ENCODE measurements at regions not wholly inside any gene's neighbourhood (a gene's known extent, or its start where the extent isn't known, plus 50 kb on each side); places are given as distances from the start of the nearest gene placed in this dataset.

DNA sequence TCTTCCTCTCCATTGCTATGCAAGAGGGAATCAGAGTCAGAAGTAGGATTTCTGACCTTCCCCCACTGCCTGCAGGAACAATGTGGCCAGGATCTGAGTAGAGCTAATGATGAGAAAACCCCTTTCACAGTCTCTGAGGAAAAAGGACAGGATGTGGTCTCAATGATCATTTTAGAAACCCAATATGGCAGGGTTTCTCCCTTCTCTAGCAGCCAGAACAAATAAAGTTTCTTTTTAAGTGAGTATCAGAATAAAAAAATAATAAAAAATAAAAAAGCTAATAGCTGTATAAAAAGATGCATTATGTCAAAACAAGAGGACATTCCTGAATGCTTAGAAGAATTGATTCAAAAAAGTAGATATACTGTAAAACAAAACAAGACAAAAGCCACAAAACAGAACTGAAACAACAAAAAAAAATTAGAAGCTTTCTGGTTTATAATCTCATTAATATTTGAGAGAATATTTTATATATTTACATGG is 1124.9 kb upstream of the ZEB2 start:
- DNase-seq = no peak

DNA sequence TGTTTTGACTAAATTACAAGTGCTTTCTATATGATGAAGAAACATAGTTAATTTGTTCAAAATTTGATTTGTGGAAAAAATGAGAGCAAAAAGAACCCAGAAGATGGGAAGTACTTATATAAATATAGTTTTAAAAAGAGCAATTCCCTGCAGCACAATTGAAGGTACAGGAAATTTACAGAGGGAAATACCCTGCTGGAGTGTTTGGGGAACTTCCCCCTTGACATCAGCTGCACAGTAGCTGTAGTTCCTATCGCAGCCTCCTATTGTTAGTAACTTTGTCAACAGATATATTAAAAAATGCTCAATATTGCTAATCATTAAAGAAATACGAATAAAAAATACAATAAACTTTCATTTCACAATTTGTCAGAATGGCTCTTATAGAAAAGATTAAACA is 1118.8 kb upstream of the ZEB2 start:
- DNase-seq = peak; percentile 20

DNA sequence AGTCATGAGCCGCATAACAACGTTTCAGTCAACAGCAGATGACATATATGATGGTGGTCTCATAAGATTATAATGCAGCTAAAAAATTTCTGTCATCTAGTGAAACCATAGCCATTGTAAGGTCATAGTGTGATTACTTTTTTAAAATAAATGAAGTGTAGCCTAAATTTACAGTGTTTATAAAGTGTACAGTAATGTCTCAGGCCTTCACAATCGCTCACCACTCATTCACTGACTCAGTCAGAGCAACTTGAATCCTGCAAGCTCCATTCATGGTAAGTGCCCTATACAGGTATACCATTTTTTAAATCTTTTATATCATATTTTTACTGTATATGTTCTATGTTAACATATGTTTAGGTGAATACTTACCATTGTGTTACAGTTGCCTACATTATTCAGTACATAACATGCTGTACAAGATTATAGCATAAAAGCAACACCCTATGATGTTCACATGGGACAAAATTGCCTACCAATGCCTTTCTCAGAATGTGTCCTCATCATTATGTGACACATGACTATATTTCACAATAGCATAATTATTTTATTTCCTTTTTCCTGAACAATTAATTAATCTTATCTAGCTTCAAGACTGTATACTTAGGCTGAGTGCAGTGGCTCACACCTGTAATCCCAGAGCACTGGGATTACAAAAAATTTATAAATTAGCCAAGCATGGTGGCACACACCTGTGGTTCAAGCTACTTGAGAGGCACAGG is 1115.9 kb upstream of the ZEB2 start:
- no peak for DNase-seq

DNA sequence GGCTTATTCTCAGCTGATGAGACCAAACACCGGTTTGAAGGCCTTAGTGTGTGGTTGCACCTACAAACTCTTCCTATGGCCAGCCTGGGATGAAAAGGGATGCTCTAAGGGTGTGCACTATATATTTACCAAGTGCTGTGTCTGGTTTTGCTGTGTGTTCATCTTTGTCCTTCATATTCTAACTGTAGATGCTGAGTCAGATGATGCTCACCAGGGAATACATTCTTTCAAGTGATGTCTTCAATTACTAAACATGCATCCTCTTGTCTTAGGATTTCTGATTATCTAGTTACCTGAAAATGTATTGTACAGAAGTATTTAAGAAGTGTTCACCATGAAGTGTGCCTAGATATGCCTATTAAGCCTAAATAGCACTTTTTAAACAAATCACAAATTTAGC is 1111.6 kb upstream of the ZEB2 start:
- DNase-seq = no peak

DNA sequence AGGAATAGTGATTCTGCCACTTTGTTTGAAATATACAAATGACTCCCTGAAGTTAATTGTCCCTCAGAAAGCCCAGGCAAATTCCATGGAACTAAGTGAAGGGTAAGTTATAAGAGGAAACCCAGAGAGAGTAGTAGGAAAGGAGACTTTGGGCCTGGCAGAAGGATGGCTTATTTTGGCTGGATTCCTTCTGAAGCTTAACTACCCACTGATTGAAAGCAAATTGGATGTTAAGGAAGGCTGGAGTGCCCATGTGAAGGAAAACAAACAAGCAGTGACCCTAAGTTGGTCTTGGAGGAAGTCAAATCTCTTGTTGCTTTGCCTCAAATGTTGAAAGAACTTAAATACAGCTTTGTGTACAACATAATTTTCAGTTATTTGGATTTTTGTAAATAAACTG is 1106.4 kb upstream of the ZEB2 start:
- no peak for DNase-seq

DNA sequence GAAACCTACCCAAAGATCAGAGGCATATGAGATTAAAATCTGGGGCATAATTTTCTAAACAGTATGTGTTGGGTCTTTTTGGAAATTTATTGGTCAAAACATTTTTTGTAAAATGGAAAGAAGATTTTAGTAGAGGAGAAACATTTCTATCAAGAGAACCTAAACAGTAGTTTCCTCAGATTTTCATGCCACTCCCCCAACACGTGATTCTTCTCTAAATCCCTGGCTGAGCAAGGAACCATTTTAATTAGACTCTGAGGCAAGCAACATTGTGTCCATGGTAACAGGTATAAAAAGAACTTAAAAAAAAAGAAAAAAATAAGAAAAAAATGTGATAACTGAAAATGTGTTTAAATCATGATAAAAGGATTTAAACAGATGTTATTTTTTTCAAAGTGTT is 1105.2 kb upstream of the ZEB2 start:
- no peak for DNase-seq

DNA sequence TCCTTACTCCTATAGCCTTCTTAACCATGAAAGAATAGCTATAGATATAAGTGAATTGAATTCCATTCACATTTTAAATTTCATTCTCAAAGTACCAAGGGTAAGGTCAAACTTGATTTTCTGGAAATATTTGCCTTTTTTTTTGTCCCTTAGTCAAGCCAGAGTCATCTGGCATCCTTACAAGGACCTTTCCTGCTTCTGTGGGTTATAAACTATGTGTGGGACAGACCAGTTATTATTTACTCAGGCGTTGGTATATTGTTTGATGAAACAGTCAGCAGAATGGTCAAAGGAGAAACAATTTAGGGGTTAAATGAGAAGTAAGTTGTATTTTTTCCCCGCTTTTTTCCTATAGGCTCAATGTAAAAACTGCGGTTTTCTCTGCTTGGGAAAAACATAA is 1103.2 kb upstream of the ZEB2 start:
- DNase-seq = no peak

DNA sequence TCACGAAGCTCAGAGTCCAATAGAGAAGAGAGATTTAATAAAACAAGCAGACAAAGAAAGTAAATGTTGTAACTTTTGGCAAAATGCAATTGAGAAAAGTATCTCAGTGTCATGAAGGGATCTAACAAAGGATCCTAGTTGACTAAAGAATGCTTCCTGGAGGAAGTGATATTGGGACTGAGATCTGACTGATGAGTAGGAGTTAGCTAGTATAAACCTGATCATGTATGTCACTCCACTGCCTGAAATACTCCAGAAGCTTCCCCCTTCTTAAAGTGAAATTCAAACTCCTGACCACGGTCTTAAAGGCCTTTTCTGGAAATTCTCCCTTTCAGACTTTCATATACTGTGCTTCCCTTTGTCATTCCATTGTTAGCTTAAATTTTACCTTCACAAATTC is 1102.4 kb upstream of the ZEB2 start:
- DNase-seq = no peak

DNA sequence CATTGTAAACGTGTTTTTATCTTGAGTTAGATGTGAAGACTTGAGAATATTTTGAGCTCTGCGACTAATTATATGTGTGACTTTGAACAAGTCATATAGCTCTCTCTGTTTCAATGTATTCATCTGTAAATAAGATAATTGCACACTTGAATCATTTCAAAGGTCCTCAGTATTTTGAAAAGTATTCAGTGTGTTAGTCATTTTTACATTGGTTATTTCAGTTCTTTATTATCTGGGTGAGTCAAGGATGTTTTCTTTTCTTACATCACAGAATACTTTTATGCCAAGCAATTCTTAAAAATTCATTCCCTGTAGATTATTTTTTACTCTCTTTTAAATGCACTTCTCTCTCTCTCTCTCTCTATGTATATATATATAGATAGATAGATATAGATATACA is 1098.0 kb upstream of the ZEB2 start:
- no peak for DNase-seq

DNA sequence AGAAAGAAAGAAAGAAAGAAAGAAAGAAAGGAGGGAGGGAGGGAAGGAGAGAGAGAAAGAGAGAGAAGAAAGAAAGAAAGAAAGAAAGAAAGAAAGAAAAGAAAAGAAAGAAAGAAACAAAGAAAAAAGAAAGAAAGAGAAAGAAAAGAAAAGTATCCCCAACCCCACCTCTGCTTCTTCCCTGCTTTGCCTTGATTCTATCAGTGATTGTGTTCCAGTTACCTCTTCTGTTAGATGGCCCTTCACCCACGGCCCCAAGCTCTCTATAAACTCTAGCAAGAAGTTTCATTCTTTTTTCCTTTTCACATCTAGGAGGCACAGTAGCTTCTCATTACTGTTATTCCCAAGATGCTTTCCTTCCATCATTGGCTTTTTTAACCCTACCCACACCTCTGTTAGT is 1097.5 kb upstream of the ZEB2 start:
- DNase-seq = no peak

DNA sequence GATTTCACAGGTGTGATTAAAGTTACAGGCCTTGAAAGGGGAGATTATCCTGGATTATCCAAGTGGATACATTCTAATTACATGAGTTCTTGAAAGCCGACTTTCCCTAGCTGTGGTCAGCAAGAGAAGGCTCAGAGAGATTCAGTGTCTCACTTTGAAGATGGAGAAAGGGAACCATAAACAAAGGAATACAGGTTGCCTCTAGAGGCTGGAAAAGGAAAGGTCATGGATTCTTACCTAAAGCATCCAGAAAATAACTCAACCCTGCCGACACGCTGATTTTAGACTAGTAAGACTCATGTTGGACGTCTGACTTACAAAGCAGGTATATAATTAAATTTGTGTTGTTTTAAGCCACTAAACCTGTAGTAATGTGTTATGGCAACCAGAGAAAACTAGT is 1095.7 kb upstream of the ZEB2 start:
- DNase-seq = no peak

DNA sequence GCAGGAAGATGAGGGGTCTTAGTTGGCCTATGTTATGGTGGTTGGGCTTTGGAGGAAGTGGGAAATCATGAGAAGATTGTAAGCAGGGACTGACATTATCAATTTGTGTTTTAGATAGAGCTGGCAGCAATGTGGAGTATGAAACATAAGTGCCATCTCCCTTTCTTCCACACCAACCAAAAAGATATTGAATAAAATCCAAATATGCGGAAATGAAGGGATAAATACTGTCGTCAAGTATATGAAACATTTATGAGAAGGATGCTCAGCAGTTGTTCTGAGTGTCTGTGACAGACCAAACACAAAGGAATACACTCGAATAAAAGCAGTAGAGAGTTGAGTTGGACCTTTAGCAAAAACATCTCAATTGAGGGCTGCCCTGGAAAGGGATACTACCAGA is 1090.0 kb upstream of the ZEB2 start:
- DNase-seq = no peak

DNA sequence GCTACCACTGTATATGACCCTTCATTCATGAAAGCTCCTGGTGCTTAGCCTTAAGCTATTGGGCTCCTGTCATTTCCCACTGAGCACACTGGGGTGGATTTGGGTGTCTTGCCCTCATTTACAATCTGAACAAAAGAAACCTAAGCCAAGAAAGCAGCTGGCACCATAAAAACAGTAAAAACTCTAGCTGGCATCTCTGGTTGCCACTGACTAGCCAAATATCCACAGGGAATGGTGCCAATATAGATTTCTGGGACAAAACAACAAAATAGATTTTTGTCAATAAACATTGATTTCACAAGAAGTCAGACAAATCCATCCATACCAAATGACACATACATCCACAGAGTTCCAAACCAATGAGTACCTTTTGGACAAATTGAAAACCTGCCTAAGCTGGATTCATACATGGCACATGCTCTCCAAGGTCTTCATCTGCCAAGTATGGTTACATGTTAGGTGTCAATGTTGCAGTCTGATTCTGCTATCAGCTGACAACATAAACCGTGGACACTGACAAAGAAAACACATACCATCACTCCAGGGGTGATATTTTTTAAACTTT is 1081.5 kb upstream of the ZEB2 start:
- DNase-seq = no peak

DNA sequence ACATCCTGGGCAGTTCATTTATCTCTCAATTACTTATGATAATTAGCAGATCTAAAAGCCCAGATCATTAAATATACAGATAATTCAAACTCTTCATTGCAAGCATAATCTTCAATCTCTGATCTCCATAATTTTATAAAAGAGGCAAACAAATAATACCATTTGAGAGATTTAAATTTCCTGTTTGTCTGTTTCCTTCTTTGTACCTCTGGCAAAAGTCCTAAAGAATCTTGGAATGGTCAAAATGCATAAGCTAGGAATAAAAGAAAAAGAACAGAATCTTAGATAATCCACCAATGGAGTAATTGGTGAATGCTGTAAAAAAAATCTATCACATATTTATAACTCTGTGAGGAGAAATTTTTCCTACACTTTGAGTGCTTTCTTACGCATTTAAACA is 1080.9 kb upstream of the ZEB2 start:
- no peak for DNase-seq

DNA sequence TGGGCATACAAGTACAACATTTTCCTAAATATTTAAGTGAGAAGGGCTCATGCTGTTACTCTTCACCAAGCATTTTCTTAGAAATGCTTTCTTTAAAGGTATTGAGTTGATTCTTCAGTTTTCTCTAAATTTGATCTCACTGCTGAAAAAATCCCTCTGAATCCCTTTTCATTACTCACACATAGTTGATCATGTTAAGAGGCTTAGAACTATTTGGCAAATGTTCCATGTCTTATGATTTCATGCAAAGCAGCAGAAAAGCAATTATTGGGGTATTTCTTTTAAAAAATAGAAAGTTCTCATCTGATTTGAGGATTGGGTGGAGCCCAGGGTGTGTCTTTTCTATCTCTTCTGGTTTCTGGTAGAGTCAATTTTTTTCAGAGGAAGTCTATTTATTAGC is 1079.8 kb upstream of the ZEB2 start:
- DNase-seq = no peak

DNA sequence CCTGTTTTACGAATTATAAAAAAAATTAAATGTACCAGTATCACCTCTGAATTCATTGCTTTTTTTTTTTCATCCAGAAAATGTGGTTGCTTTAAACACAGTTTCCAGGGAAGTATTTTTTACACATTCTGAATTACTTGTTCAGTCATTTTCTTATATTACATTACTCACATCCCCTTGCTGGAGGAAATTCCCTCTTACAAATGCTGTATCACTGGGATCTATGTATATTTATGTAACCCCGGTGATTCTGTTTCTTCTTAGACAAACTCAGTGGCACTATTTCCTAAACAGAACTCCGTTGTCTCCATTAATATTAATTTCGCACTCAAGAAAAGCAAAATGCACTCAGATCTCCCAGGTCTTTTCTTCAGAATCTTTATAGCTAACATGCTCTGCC is 1078.5 kb upstream of the ZEB2 start:
- no peak for DNase-seq

DNA sequence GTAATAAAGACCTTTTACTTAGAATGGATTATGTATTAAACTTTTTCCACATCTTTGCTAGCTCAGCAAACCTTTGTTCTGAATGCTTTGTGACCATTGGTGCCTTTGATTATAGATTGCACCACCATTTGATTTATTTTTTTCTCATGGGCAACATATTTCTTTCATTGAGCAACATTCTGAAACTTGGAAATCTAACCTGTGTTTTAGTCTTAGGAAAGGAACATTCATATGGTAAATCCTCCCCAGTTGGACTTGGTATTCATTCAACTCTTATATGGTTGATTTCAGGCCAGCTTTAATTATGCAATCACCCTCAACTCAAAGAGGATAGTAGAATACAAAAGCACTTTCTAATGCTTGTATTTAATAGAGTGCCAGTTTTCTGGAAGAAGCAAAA is 1077.9 kb upstream of the ZEB2 start:
- no peak for DNase-seq

DNA sequence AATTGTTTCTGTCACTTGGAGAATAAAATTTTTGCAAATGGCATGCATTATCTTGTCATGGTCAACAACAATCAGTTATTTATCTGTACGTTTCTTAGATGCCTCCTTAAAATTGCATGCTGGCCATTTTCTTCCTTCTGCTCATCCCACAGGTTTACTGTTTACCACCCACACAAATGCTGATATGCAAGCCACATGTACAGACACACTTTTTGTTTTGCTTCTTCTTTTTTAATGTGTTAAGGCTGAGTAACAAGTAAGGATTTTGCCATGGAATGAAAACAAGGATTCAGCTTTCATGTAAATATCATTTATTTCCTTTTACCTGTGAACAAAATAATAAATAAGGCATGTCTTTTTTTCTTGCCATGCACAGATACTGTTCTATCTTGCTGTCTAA is 1077.1 kb upstream of the ZEB2 start:
- no peak for DNase-seq

DNA sequence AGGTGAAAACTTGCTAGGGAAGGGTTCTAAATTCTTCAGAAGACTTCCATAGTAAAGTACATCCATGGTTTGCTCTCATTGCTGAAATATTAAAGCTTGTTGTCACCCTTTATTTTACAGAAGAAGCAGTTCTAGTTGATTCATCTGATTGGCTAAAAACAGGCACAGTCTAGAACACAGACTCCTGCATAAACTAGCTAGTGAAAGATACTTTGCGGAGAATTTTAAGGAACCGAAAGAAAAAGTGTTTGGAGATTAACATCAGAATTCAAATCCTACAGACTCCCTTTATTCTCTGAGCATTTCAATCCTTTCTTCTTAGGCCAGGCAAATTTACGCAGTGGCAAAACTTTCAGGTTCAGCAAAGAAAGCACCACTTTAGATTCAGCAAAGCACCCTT is 1076.5 kb upstream of the ZEB2 start:
- DNase-seq = no peak

DNA sequence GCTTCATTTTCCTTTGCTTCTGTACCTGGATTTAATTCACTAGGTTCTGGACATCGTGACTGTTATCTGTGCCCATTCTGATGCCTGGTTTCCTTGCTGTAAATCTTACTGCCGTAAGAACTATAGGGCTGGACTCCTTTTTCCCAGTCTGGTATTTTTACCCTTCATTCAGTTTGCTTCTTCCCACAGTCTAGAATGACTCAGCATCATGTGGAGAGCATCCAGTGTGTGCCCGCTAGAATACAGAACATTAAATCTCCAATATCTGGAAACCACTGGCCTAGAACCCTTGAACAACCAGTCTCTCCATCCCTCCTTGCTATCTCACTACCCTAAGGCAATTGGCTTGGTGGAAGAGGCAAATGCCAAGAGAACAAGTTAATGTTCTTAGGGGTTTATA is 1075.4 kb upstream of the ZEB2 start:
- DNase-seq = no peak

DNA sequence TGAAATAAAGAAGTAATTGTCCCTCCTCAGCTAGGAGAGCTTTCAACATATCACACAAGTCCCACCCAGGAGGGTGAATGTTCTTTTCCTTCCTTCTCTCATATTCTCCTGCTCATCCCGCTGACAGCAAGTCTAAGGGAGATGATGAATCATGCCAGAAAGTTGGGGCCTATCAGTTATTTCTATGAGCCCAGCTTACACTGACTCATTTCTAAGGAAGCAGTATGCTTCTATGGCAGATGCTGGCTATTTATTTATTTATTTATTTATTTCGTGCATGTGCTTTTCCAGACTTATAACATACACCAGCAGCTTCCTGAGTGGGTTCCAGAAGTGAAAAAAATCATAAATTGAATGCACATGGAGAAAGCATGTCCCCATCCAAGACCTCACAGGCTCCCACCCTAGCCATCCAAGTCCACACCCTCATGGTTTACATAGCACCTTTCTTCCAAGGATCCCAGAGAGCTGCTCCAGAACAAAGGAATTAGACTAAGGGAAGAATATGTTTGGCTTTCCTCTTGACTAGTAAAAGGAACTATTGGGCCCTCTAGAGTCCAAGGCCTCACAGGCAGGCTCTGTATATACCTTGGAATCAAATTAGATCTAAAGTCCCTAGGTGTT is 1074.2 kb upstream of the ZEB2 start:
- DNase-seq = no peak

DNA sequence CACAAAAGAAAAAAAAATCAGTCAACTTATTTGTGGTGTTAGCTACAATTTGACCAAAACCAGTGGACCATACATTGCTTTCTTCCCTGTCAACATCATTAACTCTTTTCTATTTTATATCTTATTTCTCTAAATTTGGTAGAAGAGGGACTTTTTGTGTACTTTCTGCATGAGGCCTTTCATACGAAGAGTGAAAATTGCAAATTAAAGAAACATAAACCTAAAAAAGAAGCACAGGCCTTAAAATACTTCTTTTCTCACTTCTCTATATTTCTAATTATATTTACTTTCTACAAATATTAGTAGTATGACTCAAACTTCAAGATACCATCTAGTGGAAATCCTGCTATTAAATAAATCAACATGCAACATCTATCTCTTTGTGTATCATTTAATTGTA is 1073.4 kb upstream of the ZEB2 start:
- no peak for DNase-seq

DNA sequence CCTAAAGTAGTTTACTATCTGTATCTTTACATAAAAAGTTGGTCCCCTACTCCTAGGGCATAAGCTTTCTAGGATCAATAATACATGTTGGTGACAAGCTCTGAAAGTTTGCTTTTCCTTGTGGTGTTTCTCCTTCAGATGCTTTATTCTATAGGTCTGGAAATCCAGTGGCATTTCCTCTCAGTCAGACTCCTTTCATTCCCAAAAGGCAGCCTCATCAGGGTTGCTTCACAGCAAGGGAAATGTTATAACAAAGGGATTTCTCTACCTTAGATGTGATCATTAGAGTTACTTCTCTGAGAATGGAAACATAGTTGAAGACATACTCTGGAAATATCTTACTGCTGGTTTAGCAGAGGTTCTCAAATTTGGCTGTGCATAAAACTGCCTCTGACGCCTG is 1072.4 kb upstream of the ZEB2 start:
- no peak for DNase-seq

DNA sequence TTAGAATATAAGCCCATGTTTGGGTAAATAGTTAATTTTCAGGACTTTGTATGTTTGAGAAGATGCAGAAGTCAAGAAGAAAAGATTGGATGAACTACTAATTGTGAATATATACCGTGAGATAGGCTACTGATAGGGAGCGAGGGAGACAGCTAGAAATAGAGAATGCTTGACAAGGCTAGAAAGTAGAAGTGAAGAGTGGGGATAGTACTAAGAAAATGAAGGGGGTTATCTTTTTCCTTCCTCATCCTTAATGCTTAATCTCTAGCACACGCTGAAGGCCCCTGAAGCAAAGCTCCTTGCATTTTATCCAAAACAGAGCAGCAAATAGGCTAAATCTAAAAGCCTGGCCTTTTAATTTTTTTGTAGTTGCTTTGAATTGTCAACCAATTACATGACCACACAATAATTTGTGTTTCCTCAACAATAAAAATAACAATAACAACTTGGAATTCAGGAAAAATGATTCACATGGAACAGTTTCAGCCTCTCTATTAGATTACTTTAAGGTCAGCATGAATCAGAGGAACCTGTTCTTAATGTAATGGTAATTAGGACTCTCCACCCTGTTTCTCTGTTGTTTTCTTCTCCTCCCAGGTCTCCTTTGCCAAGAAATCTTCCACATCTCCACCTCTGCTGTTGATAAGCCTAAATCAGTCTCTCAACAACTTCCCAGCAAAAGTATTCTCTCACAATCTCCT is 1071.3 kb upstream of the ZEB2 start:
- no peak for DNase-seq

Measured in hematopoietic multipotent progenitor cell treated with erythropoietin and hydrocortisone succinate and interleukin-3 and kit ligand, for 4 days (in vitro differentiated cells).